Dendritic cell treated with granulocyte-macrophage colony-stimulating factor and Interleukin-4, amounts not matched to agents 40 ng/mL and 50 ng/mL, for 4 days (primary cell): ENCODE measurements at regions not wholly inside any gene's neighbourhood (a gene's known extent, or its start where the extent isn't known, plus 50 kb on each side); places are given as distances from the start of the nearest gene placed in this dataset.

Experiments used
- H3K27ac Mint-ChIP-seq: one replicate; pipeline ENCODE4 v1.8.0; 2022; ENCODE audit warnings: mild to moderate bottlenecking, mixed read lengths
- H3K27me3 Mint-ChIP-seq: one replicate; pipeline ENCODE4 v1.8.0; 2022; ENCODE audit warnings: mild to moderate bottlenecking, mixed read lengths
- H3K36me3 Mint-ChIP-seq: one replicate; pipeline ENCODE4 v1.8.0; 2022; ENCODE audit warnings: low read depth, mixed read lengths
- H3K4me1 Mint-ChIP-seq: one replicate; pipeline ENCODE4 v1.8.0; 2022; ENCODE audit warnings: low read depth, mixed read lengths
- H3K4me3 Mint-ChIP-seq: one replicate; pipeline ENCODE4 v1.8.0; 2022; ENCODE audit warnings: mild to moderate bottlenecking, moderate library complexity, mixed read lengths
- H3K9me3 Mint-ChIP-seq: one replicate; pipeline ENCODE4 v1.8.0; 2022; ENCODE audit warnings: mixed read lengths
- intact Hi-C: fragments of 100-400 bp; cut with micrococcal nuclease; formaldehyde crosslinking; loops from one replicate; pipeline ENCODE4 v1.15.0; 2022

- Mint-ChIP-seq H3K9me3 (peaks cover 12% of the 10 kb centered on the region), H3K27me3 (peaks cover under 1% of the 10 kb centered on the region), H3K27ac (no peak overlapping the region), H3K4me1 (no peaks in the 10 kb centered on the region), H3K4me3 (no peak overlapping the region), H3K36me3 (no peaks in the 10 kb centered on the region)
- intact Hi-C loops, result no loop called here
Measured at GRCh38 chr13:22095794-22096193, 424.9 kb downstream of the FGF9 start.

GRCh38 chr13:22099585-22099984 lies 428.7 kb downstream of the FGF9 start:
- no peak overlapping the region for H3K27ac Mint-ChIP-seq
- H3K36me3 Mint-ChIP-seq, result no peaks in the 10 kb centered on the region
- no peaks in the 10 kb centered on the region for H3K4me1 Mint-ChIP-seq
- H3K27me3 Mint-ChIP-seq, result no peaks in the 10 kb centered on the region
- H3K4me3 Mint-ChIP-seq, result no peak overlapping the region
- intact Hi-C loops, result no loop called here
- peaks cover 14% of the 10 kb centered on the region for H3K9me3 Mint-ChIP-seq

GRCh38 chr13:22102271-22102670 lies 431.4 kb downstream of the FGF9 start:
- Mint-ChIP-seq H3K4me1 (no peaks in the 10 kb centered on the region), H3K27ac (no peak overlapping the region), H3K36me3 (no peaks in the 10 kb centered on the region), H3K4me3 (no peak overlapping the region), H3K27me3 (peaks cover 12% of the 10 kb centered on the region), H3K9me3 (peaks cover 17% of the 10 kb centered on the region)
- intact Hi-C loops, result no loop called here

GRCh38 chr13:22103046-22104027 lies 432.5 kb downstream of the FGF9 start:
- H3K4me1 Mint-ChIP-seq, result no peaks in the 10 kb centered on the region
- H3K27me3 Mint-ChIP-seq, result peaks cover 16% of the 10 kb centered on the region
- H3K27ac Mint-ChIP-seq, result no peak overlapping the region
- H3K4me3 Mint-ChIP-seq, result no peak overlapping the region
- intact Hi-C loops, result no loop called here
- peaks cover 17% of the 10 kb centered on the region for H3K9me3 Mint-ChIP-seq
- H3K36me3 Mint-ChIP-seq, result no peaks in the 10 kb centered on the region

GRCh38 chr13:22106058-22106457 lies 435.2 kb downstream of the FGF9 start:
- Mint-ChIP-seq H3K4me1 (peaks cover 10% of the 10 kb centered on the region), H3K4me3 (no peak overlapping the region), H3K27ac (no peak overlapping the region), H3K9me3 (peaks cover 5% of the 10 kb centered on the region), H3K36me3 (no peaks in the 10 kb centered on the region), H3K27me3 (peaks cover 26% of the 10 kb centered on the region)
- intact Hi-C loops, result no loop called here

- peaks cover 35% of the 10 kb centered on the region for H3K27me3 Mint-ChIP-seq
- H3K4me3 Mint-ChIP-seq, result no peak overlapping the region
- H3K9me3 Mint-ChIP-seq, result peaks cover 5% of the 10 kb centered on the region
- H3K4me1 Mint-ChIP-seq, result peaks cover 10% of the 10 kb centered on the region
- intact Hi-C loops, result no loop called here
- no peak overlapping the region for H3K27ac Mint-ChIP-seq
- H3K36me3 Mint-ChIP-seq, result no peaks in the 10 kb centered on the region
Measured at GRCh38 chr13:22107549-22107948, 436.7 kb downstream of the FGF9 start.

GRCh38 chr13:22108283-22108942 lies 437.5 kb downstream of the FGF9 start:
- Mint-ChIP-seq H3K4me3 (no peak overlapping the region), H3K4me1 (peaks cover 13% of the 10 kb centered on the region)

GRCh38 chr13:22108979-22109378 lies 438.1 kb downstream of the FGF9 start:
- intact Hi-C loops, result no loop called here
- no peaks in the 10 kb centered on the region for H3K36me3 Mint-ChIP-seq
- H3K4me1 Mint-ChIP-seq, result peaks cover 19% of the 10 kb centered on the region
- H3K9me3 Mint-ChIP-seq, result peaks cover 13% of the 10 kb centered on the region
- H3K27me3 Mint-ChIP-seq, result peaks cover 46% of the 10 kb centered on the region
- no peak overlapping the region for H3K4me3 Mint-ChIP-seq
- H3K27ac Mint-ChIP-seq, result no peak overlapping the region

More at GRCh38 chr13:22108283-22108942, 437.5 kb downstream of the FGF9 start:
- Mint-ChIP-seq H3K27me3 (peaks cover 43% of the 10 kb centered on the region), H3K36me3 (no peaks in the 10 kb centered on the region), H3K27ac (no peak overlapping the region), H3K9me3 (peaks cover 10% of the 10 kb centered on the region)
- intact Hi-C loops, result no loop called here

- intact Hi-C loops, result loop anchor here (10.0 kb wide), 3 partner anchors 694 to 1264 kb away; no protein-coding TSS in a partner anchor
- peaks cover 41% of the 10 kb centered on the region for H3K27me3 Mint-ChIP-seq
- H3K36me3 Mint-ChIP-seq, result no peaks in the 10 kb centered on the region
- peaks cover 8% of the 10 kb centered on the region for H3K9me3 Mint-ChIP-seq
- no peak overlapping the region for H3K4me3 Mint-ChIP-seq
- peaks cover 30% of the 10 kb centered on the region for H3K4me1 Mint-ChIP-seq
- H3K27ac Mint-ChIP-seq, result no peak overlapping the region
Measured at GRCh38 chr13:22110368-22110767, 439.5 kb downstream of the FGF9 start.

- intact Hi-C loops, result loop anchor here (10.0 kb wide), 3 partner anchors 694 to 1264 kb away; no protein-coding TSS in a partner anchor
- Mint-ChIP-seq H3K27ac (no peak overlapping the region), H3K36me3 (no peaks in the 10 kb centered on the region), H3K27me3 (peaks cover 41% of the 10 kb centered on the region), H3K4me1 (peaks cover 35% of the 10 kb centered on the region), H3K9me3 (peaks cover 8% of the 10 kb centered on the region), H3K4me3 (no peak overlapping the region)
Measured at GRCh38 chr13:22111152-22111783, 440.4 kb downstream of the FGF9 start.

- H3K27me3 Mint-ChIP-seq, result peaks cover 44% of the 10 kb centered on the region
Measured at GRCh38 chr13:22111961-22112360, 441.1 kb downstream of the FGF9 start.

GRCh38 chr13:22112956-22113745 lies 442.3 kb downstream of the FGF9 start:
- peaks cover 44% of the 10 kb centered on the region for H3K27me3 Mint-ChIP-seq
- no peaks in the 10 kb centered on the region for H3K36me3 Mint-ChIP-seq
- peak overlapping the region; percentile 96 for H3K27ac Mint-ChIP-seq
- peaks cover 8% of the 10 kb centered on the region for H3K9me3 Mint-ChIP-seq
- intact Hi-C loops, result loop anchor here (10.0 kb wide), 3 partner anchors 692 to 1262 kb away; no protein-coding TSS in a partner anchor
- no peak overlapping the region for H3K4me3 Mint-ChIP-seq
- H3K4me1 Mint-ChIP-seq, result peaks cover 35% of the 10 kb centered on the region

More at GRCh38 chr13:22111961-22112360, 441.1 kb downstream of the FGF9 start:
- Mint-ChIP-seq H3K9me3 (peaks cover 8% of the 10 kb centered on the region), H3K27ac (no peak overlapping the region), H3K4me1 (peaks cover 35% of the 10 kb centered on the region), H3K36me3 (no peaks in the 10 kb centered on the region), H3K4me3 (no peak overlapping the region)
- intact Hi-C loops, result loop anchor here (10.0 kb wide), 3 partner anchors 693 to 1263 kb away; no protein-coding TSS in a partner anchor
